ENCODE measurements at regions not wholly inside any gene's neighbourhood (a gene's known extent, or its start where the extent isn't known, plus 50 kb on each side); places are given as distances from the start of the nearest gene placed in this dataset.

DNA sequence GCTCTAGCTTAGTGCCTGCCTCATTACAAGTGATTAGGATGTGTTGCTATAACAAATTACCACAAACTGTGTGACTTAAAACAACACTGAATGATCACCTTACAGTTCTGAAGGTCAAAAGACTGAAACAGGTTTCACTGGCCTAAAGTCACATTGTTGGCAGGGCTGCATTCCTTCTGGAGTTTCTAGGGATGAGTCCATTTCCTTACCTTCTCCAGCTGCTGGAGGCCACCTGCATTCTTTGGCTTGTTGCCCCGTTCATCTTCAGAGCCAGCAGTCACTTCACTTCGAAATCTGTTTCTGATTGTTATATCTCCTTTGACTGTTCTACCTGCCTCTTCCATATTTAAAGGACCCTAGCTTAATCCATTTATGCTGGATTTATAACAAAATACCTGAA, 69.4 kb upstream of the MTPN start:
- Histone ChIP-seq H3K4ac (ENCODE audit: low read depth, low read length) (no peak overlapping the region), H2BK20ac (ENCODE audit: low read depth, low read length, poor library complexity, severe bottlenecking) (no peak overlapping the region), H2BK5ac (ENCODE audit: insufficient read length, low read length) (no peak overlapping the region), H2AK5ac (ENCODE audit: insufficient read length, low read length) (no peak overlapping the region), H2AFZ (ENCODE audit: low read length) (no peak overlapping the region), H3K23ac (ENCODE audit: insufficient read length, low read depth, low read length) (no peak overlapping the region), H2BK12ac (ENCODE audit: insufficient read length, low read depth, low read length) (no peak overlapping the region), H4K5ac (ENCODE audit: insufficient read length, low read depth, low read length) (no peak overlapping the region), H4K91ac (ENCODE audit: insufficient read length, low read depth, low read length) (no peak overlapping the region), H3K79me2 (ENCODE audit: insufficient read depth, low read length) (no peaks in the 10 kb centered on the region), H3K4me1 (ENCODE audit: insufficient read depth, low read length) (no peaks in the 10 kb centered on the region), H2BK15ac (ENCODE audit: low read depth, low read length) (no peak overlapping the region), H3K18ac (ENCODE audit: insufficient read length, low read depth, low read length) (no peak overlapping the region), H3K79me1 (ENCODE audit: insufficient read depth, low read depth, low read length, poor library complexity, severe bottlenecking) (no peaks in the 10 kb centered on the region), H3K9me3 (ENCODE audit: control insufficient read depth, low read depth, low read length) (no peaks in the 10 kb centered on the region), H3K4me2 (ENCODE audit: insufficient read depth, insufficient read length, low read length) (no peak overlapping the region), H3K14ac (ENCODE audit: insufficient read depth, low read length) (no peak overlapping the region), H4K20me1 (ENCODE audit: control insufficient read depth, insufficient read depth, insufficient read length) (no peaks in the 10 kb centered on the region), H4K8ac (replicated peaks; ENCODE audit: insufficient read length, low read depth, low read length) (no peak overlapping the region), H3K27me3 (ENCODE audit: insufficient read depth, low read length) (no peaks in the 10 kb centered on the region), H3K23me2 (ENCODE audit: insufficient read length, low read depth, low read length, poor library complexity, severe bottlenecking) (no peaks in the 10 kb centered on the region), H3K56ac (ENCODE audit: insufficient read length, low read depth, low read length) (no peak overlapping the region), H2BK120ac (ENCODE audit: low read depth, low read length, poor library complexity, severe bottlenecking) (no peak overlapping the region), H3K9ac (ENCODE audit: extremely low read depth, insufficient read length, low read length) (no peak overlapping the region), H3T11ph (ENCODE audit: low read length) (no peak overlapping the region), H3K27ac (ENCODE audit: insufficient read length, low read depth, low read length) (no peak overlapping the region)
- no peak overlapping the region for H3K4me3 Mint-ChIP-seq
- H3K27me3 Mint-ChIP-seq (ENCODE audit: low read depth) = no peaks in the 10 kb centered on the region; the same call in 1 of the 2 replicates
- WGBS (ENCODE audit: extremely low coverage, insufficient read length, low lambda C conversion rate) = no CpG with 5 or more reads among the region's 2 CpGs
- no peak for DNase-seq
- H3K36me3 Mint-ChIP-seq (ENCODE audit: insufficient read depth in 1 of 3, low read depth in 3 of 3) = 0 out of 7 replicates have a peak, but pooled peaks cover 0 to 8% (median 0%) of the 10 kb centered on the region in 3 experiments
- TF ChIP-seq, protein P1, sequence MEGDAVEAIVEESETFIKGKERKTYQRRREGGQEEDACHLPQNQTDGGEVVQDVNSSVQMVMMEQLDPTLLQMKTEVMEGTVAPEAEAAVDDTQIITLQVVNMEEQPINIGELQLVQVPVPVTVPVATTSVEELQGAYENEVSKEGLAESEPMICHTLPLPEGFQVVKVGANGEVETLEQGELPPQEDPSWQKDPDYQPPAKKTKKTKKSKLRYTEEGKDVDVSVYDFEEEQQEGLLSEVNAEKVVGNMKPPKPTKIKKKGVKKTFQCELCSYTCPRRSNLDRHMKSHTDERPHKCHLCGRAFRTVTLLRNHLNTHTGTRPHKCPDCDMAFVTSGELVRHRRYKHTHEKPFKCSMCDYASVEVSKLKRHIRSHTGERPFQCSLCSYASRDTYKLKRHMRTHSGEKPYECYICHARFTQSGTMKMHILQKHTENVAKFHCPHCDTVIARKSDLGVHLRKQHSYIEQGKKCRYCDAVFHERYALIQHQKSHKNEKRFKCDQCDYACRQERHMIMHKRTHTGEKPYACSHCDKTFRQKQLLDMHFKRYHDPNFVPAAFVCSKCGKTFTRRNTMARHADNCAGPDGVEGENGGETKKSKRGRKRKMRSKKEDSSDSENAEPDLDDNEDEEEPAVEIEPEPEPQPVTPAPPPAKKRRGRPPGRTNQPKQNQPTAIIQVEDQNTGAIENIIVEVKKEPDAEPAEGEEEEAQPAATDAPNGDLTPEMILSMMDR (conservative IDR thresholded peaks at IDR 0.05) = no peak
- peaks cover 3 to 9% of the 10 kb centered on the region in 2 experiments; a peak in 3 of 5 replicates for H3K9me3 Mint-ChIP-seq
- no peaks in the 10 kb centered on the region for H3K4me1 Mint-ChIP-seq
- no peak overlapping the region for H3K27ac Mint-ChIP-seq
